DND-41 (cell line): ENCODE measurements at regions not wholly inside any gene's neighbourhood (a gene's known extent, or its start where the extent isn't known, plus 50 kb on each side); places are given as distances from the start of the nearest gene placed in this dataset.

ENCODE experiments used
- ATAC-seq: fragments of 200-7000 bp; cut with Tn5 transposase; 3 replicates; pipeline ENCODE4 v1.9.1; 2021; ENCODE audit warnings: low read depth; ENCODE audit not compliant: insufficient read depth
- DNase-seq: peaks from one replicate; pipeline ENCODE4 v3.0.0-alpha.2; 2020
- H2AFZ ChIP-seq: 2 replicates; pipeline ENCODE4 v1.6.0; 2012; ENCODE audit warnings: low read depth, low read length
- H3K27ac ChIP-seq: 2 replicates; pipeline ENCODE4 v1.5.1; 2012; ENCODE audit warnings: low read length, inconsistent platforms
- H3K27me3 ChIP-seq: fragments of 200-600 bp; sonication (generic); 2 replicates; pipeline ENCODE4 v1.6.0; 2012; ENCODE audit warnings: low read length, mild to moderate bottlenecking, inconsistent platforms; ENCODE audit not compliant: insufficient read depth, poor library complexity
- H3K36me3 ChIP-seq: 2 replicates; pipeline ENCODE4 v1.5.1; 2012; ENCODE audit warnings: low read length, inconsistent platforms; ENCODE audit not compliant: insufficient read depth
- H3K4me1 ChIP-seq: 2 replicates; pipeline ENCODE4 v1.5.1; 2012; ENCODE audit warnings: mild to moderate bottlenecking, low read length; ENCODE audit not compliant: insufficient read depth
- H3K4me2 ChIP-seq: 2 replicates; pipeline ENCODE4 v1.6.0; 2012; ENCODE audit warnings: mild to moderate bottlenecking, moderate library complexity, low read length, inconsistent platforms; ENCODE audit not compliant: insufficient read depth
- H3K4me3 ChIP-seq, 2 experiments: fragments of 200-600 bp in 1 of 2; shearing (Covaris generic) in 1 of 2; 2 replicates each; pipeline ENCODE4 v1.5.1; 2012 to 2016; ENCODE audit warnings: inconsistent platforms in 2 of 2, low read length in 2 of 2, mild to moderate bottlenecking in 2 of 2, low read depth in 1 of 2, moderate library complexity in 1 of 2
- H3K79me2 ChIP-seq: 2 replicates; pipeline ENCODE4 v1.6.0; 2012; ENCODE audit warnings: low read length, inconsistent platforms; ENCODE audit not compliant: insufficient read depth
- H3K9ac ChIP-seq: 2 replicates; pipeline ENCODE4 v1.6.0; 2012; ENCODE audit warnings: low read depth, mild to moderate bottlenecking, inconsistent platforms, low read length, moderate library complexity
- H3K9me3 ChIP-seq: 2 replicates; pipeline ENCODE4 v1.5.1; 2012; ENCODE audit warnings: low read length, moderate library complexity, mild to moderate bottlenecking, inconsistent platforms; ENCODE audit not compliant: insufficient read depth, severe bottlenecking
- H4K20me1 ChIP-seq: 2 replicates; pipeline ENCODE4 v1.6.0; 2012; ENCODE audit warnings: low read length; ENCODE audit not compliant: insufficient read depth
- CTCF ChIP-seq: IDR thresholded peaks from 2 replicates; pipeline ENCODE4 v1.5.1; 2012; ENCODE audit warnings: borderline replicate concordance, low read length, moderate library complexity, mild to moderate bottlenecking; ENCODE audit not compliant: poor library complexity, severe bottlenecking; ENCODE audit errors: extremely low read depth
- EZH2 ChIP-seq: IDR thresholded peaks from 3 replicates; pipeline ENCODE4 v1.6.1; 2012; ENCODE audit warnings: borderline replicate concordance, low read depth, mild to moderate bottlenecking, moderate library complexity, low read length, inconsistent platforms; ENCODE audit not compliant: severe bottlenecking

GRCh38 chr4:106854569-106855351, 181.4 kb downstream of the DKK2 start:
- no peaks in the 10 kb centered on the region for H4K20me1 ChIP-seq
- no peak overlapping the region for H3K9ac ChIP-seq
- DNase-seq, result no peak
- no peak for ATAC-seq
- no peaks in the 10 kb centered on the region for H3K9me3 ChIP-seq
- no peaks in the 10 kb centered on the region for H3K27me3 ChIP-seq
- no peak overlapping the region for H3K27ac ChIP-seq
- no peaks in the 10 kb centered on the region for H3K36me3 ChIP-seq
- H3K4me3 ChIP-seq, result no peak overlapping the region
- TF ChIP-seq EZH2 (no peak), CTCF (no peak)
- no peak overlapping the region for H2AFZ ChIP-seq
- H3K4me1 ChIP-seq, result no peaks in the 10 kb centered on the region; the same call in 1 of the 2 replicates
- no peaks in the 10 kb centered on the region for H3K79me2 ChIP-seq
- no peak overlapping the region for H3K4me2 ChIP-seq

- Histone ChIP-seq H2AFZ (no peak overlapping the region), H3K9me3 (no peaks in the 10 kb centered on the region)
These were observed 183.7 kb downstream of the DKK2 start for GRCh38 chr4:106852426-106852825.

GRCh38 chr4:106851726-106852125, 184.4 kb downstream of the DKK2 start:
- H4K20me1 ChIP-seq, result no peaks in the 10 kb centered on the region
- DNase-seq, result no peak
- H3K36me3 ChIP-seq, result no peaks in the 10 kb centered on the region
- no peak overlapping the region for H3K4me2 ChIP-seq
- H3K9me3 ChIP-seq, result no peaks in the 10 kb centered on the region
- TF ChIP-seq EZH2, result no peak
- no peak for TF ChIP-seq CTCF
- H3K9ac ChIP-seq, result no peak overlapping the region
- no peaks in the 10 kb centered on the region; the same call in 1 of the 2 replicates for H3K4me1 ChIP-seq
- no peak overlapping the region for H3K4me3 ChIP-seq
- ATAC-seq, result no peak
- H3K27me3 ChIP-seq, result no peaks in the 10 kb centered on the region
- no peak overlapping the region for H3K27ac ChIP-seq
- no peak overlapping the region for H2AFZ ChIP-seq
- H3K79me2 ChIP-seq, result no peaks in the 10 kb centered on the region

More at GRCh38 chr4:106852426-106852825, 183.7 kb downstream of the DKK2 start:
- Histone ChIP-seq H3K27ac (no peak overlapping the region), H3K4me1 (no peaks in the 10 kb centered on the region; the same call in 1 of the 2 replicates), H3K4me2 (no peak overlapping the region), H3K79me2 (no peaks in the 10 kb centered on the region), H4K20me1 (no peaks in the 10 kb centered on the region), H3K36me3 (no peaks in the 10 kb centered on the region), H3K9ac (no peak overlapping the region), H3K27me3 (no peaks in the 10 kb centered on the region), H3K4me3 (no peak overlapping the region)
- ATAC-seq (no peak), DNase-seq (no peak)
- TF ChIP-seq CTCF, result no peak
- no peak for TF ChIP-seq EZH2
